ENCODE measurements at regions not wholly inside any gene's neighbourhood (a gene's known extent, or its start where the extent isn't known, plus 50 kb on each side); places are given as distances from the start of the nearest gene placed in this dataset.

DNA sequence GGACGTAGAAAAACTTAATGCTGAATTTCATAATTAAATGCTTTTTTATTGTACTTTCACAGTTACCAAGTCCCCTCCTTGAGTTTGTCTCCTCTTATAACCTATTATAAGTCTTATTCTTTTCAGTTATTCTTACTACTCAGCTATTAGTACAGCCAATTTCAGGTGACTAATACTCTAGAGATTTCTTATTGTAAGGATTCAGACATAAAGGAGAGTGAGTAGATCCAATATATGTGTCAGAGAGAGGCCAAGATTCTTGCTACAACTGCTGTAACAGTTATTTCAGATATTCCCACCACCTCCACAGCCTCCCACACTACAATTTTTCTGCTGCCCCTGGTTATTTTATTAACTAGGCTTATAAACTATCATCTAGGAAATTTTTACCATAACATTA is 274.5 kb downstream of the GPAT3 start:
- no peaks in the 10 kb centered on the region for H3K9me3 Mint-ChIP-seq (ENCODE audit: low read depth)
- H3K4me3 Mint-ChIP-seq = no peak overlapping the region
- no peak overlapping the region for H3K27ac Mint-ChIP-seq
- H3K27me3 Mint-ChIP-seq = no peaks in the 10 kb centered on the region
- H3K4me1 Mint-ChIP-seq = no peaks in the 10 kb centered on the region
- DNase-seq (no peak), ATAC-seq (no peak)
- CTCF ChIA-PET = no interaction called here
- no peaks in the 10 kb centered on the region for H3K36me3 Mint-ChIP-seq

DNA sequence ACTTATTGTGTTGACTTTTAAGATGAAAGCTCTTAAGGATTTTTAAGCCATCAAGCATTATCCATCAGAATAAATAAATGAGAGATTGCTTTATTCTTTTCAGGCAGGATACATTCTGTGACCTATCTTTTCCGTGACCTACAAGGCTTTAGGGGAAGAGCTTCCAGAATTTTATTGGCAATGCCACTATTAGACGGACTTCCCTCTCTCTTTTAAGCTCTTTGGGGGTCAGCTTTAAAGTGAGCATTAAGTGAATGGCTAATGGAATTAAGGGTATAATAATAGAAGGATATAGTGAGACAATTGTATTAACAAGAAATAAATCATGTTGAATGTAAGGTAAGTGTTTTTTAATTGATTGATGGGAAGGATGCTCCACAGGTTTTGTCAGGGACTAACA is 273.7 kb downstream of the GPAT3 start:
- no peak for DNase-seq
- no peak overlapping the region for H3K27ac Mint-ChIP-seq
- H3K4me1 Mint-ChIP-seq = no peaks in the 10 kb centered on the region
- CTCF ChIA-PET = no interaction called here
- no peaks in the 10 kb centered on the region for H3K36me3 Mint-ChIP-seq
- no peaks in the 10 kb centered on the region for H3K27me3 Mint-ChIP-seq
- no peaks in the 10 kb centered on the region for H3K9me3 Mint-ChIP-seq (ENCODE audit: low read depth)
- ATAC-seq = no peak
- H3K4me3 Mint-ChIP-seq = no peak overlapping the region

DNA sequence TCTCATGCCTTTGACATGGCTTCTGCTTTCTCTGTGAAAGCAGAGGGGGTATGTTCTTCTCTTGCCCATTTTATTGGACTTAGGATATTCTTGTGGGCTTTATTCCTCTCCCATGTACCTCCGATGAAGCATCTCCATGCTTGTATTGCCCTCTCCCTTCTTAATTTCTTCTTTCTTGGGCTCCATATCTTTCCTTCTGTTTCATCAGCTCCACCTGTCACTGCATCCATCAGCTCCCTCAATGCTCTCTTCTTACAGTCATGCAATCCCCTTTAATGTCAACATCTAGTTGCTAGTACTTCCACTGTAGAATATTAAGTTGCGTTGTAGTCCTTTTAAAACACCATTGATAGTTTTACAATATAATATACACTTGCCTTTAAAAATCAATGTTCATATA is 257.6 kb downstream of the GPAT3 start:
- ATAC-seq = no peak
- Mint-ChIP-seq H3K27me3 (no peaks in the 10 kb centered on the region), H3K9me3 (ENCODE audit: low read depth) (no peaks in the 10 kb centered on the region), H3K36me3 (no peaks in the 10 kb centered on the region), H3K4me3 (no peak overlapping the region), H3K4me1 (no peaks in the 10 kb centered on the region), H3K27ac (no peak overlapping the region)
- DNase-seq = no peak
- CTCF ChIA-PET = no interaction called here

DNA sequence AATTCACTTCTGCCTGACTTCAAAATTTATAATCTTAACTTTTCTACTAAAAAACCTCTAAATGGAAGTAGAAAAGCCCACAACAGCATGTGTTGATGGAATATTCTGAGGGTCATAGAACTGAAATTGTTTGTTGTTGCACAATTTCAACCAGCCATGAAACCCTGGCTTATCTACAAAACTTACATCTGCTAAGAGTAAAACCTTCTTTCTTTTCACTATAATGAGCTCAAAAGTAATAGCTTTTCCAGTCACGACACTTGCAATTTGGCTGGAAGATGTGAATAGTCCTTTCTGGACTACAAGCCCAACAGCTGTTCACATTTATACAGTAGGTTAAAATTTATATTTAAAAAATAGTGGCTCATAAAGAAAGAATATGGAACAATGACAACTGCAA is 250.0 kb downstream of the GPAT3 start:
- CTCF ChIA-PET = no interaction called here
- no peak overlapping the region for H3K27ac Mint-ChIP-seq
- no peak overlapping the region for H3K4me3 Mint-ChIP-seq
- ATAC-seq (no peak), DNase-seq (no peak)
- no peaks in the 10 kb centered on the region for H3K9me3 Mint-ChIP-seq (ENCODE audit: low read depth)
- H3K27me3 Mint-ChIP-seq = no peaks in the 10 kb centered on the region
- H3K4me1 Mint-ChIP-seq = no peaks in the 10 kb centered on the region
- H3K36me3 Mint-ChIP-seq = no peaks in the 10 kb centered on the region

DNA sequence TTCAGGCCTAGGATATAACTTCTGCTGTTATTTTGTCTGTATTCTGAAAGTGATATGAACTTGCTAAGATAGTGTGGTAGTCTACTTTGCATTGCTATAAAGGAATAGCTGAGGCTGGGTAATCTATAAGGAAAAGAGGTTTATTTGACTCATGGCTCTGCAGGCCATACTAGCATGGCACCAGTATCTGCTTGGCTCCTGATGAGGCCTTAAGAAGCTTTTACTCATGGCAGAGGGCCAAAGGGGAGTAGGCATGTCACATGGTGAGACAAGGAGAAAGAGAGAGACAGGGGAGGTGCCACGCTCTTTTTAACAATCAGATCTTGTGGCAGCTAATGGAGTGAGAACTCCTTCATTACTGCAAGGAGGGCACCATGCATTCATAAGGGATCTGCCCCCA is 247.3 kb downstream of the GPAT3 start:
- Mint-ChIP-seq H3K4me1 (no peaks in the 10 kb centered on the region), H3K36me3 (no peaks in the 10 kb centered on the region), H3K9me3 (ENCODE audit: low read depth) (no peaks in the 10 kb centered on the region), H3K27me3 (no peaks in the 10 kb centered on the region), H3K4me3 (no peak overlapping the region), H3K27ac (no peak overlapping the region)
- ATAC-seq = no peak
- DNase-seq = no peak
- CTCF ChIA-PET = no interaction called here

DNA sequence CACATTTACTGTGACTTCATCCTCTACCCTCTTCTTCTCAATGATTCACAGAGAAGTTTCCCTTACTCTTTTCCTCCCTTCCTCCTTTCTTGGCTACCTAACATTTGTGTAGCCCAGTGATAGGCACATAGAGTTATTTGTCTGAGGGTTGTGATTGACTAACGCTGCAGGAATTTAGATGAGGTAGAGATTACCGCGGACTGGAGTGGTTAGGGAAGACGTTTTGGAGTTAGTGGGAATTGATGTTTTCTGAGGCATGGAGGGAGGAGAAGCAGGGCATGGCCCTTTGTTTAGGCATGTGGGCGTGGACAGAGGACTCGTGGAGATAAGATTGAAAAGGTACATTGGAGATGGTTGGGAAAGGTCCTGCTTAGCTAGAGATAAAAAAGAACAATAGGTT is 246.7 kb downstream of the GPAT3 start:
- Mint-ChIP-seq H3K27me3 (no peaks in the 10 kb centered on the region), H3K36me3 (no peaks in the 10 kb centered on the region), H3K9me3 (ENCODE audit: low read depth) (no peaks in the 10 kb centered on the region), H3K4me1 (no peaks in the 10 kb centered on the region), H3K27ac (no peak overlapping the region), H3K4me3 (no peak overlapping the region)
- DNase-seq (no peak), ATAC-seq (no peak)
- CTCF ChIA-PET = no interaction called here

DNA sequence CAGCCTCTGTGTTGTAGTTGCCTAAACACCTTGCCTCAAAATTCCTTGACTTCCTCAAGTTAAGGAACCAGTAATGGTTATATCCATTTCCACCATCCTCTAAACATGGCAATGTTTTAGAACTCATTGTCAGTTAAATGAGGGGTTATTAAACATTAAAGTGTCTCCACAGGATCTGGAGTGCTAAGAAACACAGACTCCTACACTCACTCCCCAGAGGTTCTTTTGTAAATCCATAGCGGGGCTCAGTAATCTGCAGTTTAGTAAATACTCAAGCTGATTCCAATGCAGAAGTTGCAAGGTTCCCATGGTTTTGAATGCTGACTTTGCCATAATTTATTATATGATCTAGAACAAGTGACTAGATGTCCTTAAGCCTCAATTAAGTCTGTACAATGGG is 245.5 kb downstream of the GPAT3 start:
- no peak overlapping the region for H3K27ac Mint-ChIP-seq
- H3K27me3 Mint-ChIP-seq = no peaks in the 10 kb centered on the region
- no peaks in the 10 kb centered on the region for H3K36me3 Mint-ChIP-seq
- CTCF ChIA-PET = no interaction called here
- no peak for DNase-seq
- H3K4me3 Mint-ChIP-seq = no peak overlapping the region
- no peaks in the 10 kb centered on the region for H3K4me1 Mint-ChIP-seq
- no peaks in the 10 kb centered on the region for H3K9me3 Mint-ChIP-seq (ENCODE audit: low read depth)
- ATAC-seq = no peak

DNA sequence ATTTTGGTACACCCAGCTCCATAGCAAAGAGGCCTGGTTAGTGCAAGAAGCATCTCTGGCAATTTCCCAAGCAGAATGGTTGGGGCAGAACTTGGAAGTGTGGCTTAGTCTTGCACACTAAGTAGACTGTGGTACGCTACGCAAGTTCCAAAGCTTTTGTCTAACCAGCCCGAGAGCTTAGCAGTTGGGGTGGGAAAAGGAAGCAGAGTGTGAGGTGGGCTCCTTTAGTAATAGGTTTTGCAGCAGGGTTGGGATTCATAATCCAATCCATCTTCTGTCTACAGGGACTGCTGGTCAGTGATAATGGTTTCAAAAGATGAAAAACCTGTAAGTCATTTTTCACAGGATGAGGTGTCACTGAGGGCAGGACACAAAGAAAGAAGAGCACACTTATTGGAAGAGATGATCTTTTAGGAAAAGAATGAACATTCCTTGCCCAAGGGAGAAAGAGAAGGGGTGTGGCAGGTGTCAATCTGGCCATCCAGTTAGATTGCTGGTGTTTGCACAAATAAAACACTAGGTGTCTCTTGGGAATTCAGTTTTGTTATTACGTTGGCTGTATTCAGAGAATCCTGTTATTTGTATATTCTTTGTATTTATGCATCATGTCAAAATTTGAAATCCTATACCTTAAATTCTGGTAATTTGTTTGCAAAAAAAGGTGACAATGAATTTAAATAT is 244.3 kb downstream of the GPAT3 start:
- DNase-seq (no peak), ATAC-seq (no peak)
- Mint-ChIP-seq H3K4me1 (no peaks in the 10 kb centered on the region), H3K9me3 (ENCODE audit: low read depth) (no peaks in the 10 kb centered on the region), H3K4me3 (no peak overlapping the region), H3K27me3 (peaks cover 2% of the 10 kb centered on the region), H3K27ac (no peak overlapping the region), H3K36me3 (no peaks in the 10 kb centered on the region)
- CTCF ChIA-PET = no interaction called here

DNA sequence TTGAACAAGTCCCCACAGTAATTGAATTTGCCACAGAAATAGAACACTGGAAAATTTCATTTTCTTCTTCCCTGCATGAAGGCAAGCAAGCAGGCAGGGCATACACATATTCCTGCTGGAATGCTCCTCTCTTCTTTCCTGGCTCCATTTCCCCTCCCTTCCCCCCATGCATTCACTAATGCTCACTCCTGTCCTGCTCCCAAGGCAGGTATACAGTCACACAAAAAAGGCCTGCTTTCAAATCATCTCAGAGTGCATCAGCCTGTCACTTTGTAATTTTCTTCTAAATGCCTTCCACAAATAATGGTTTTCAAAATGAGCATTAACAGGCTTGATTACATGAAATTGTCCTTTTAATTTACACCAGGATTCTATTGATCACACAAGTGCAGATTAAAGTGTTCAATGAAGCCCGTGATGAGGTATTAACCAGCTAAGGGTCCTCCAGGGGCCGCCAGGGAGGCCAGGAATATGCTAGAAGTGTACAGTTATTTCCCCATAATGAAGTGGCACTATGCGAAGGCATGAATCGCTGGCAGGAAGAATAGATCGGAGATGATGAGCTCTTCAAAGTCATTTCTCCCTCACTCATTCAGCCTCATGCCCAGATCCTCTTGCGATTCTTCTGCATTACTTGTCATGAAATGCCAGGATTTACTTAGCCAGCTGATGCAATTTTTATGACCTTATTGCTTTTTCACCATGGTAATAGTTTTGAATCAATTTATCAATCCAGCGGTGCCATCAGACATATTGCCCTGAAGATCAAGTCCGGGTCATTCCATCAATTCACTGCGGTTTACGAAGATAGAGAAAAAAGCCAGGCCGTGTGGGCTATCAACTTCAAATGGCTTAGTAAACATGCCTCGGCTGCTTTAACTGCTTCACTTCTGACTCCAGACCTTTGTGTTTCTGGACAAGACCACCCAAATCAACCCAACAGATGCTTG is 243.5 kb downstream of the GPAT3 start:
- Mint-ChIP-seq H3K27ac (no peak overlapping the region), H3K36me3 (no peaks in the 10 kb centered on the region), H3K4me3 (no peak overlapping the region), H3K9me3 (ENCODE audit: low read depth) (no peaks in the 10 kb centered on the region), H3K4me1 (no peaks in the 10 kb centered on the region), H3K27me3 (peaks cover 2% of the 10 kb centered on the region)
- ATAC-seq (no peak), DNase-seq (no peak)
- CTCF ChIA-PET = no interaction called here

DNA sequence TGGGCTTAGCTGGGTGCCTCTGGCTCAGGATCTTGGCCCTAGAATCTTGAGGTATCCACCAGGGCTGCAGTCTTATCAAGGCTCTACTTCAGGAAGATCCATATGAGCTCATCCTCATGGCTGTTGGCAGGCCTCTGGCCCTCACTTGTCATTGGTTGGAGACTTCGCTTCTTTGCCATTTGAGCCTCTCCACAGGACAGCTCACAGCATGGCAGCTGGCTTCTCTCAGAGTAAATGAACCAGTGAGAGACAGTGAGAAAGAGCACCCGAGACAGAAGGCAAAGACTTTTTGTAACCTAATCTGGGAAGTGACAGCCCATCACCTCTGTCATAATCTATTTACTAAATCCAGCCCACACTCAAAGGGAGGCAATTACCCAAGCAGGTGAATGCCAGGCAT is 236.8 kb downstream of the GPAT3 start:
- CTCF ChIA-PET = no interaction called here
- no peaks in the 10 kb centered on the region for H3K36me3 Mint-ChIP-seq
- DNase-seq (no peak), ATAC-seq (no peak)
- H3K27ac Mint-ChIP-seq = no peak overlapping the region
- no peaks in the 10 kb centered on the region for H3K4me1 Mint-ChIP-seq
- no peaks in the 10 kb centered on the region for H3K9me3 Mint-ChIP-seq (ENCODE audit: low read depth)
- no peak overlapping the region for H3K4me3 Mint-ChIP-seq
- peaks cover 4% of the 10 kb centered on the region for H3K27me3 Mint-ChIP-seq

DNA sequence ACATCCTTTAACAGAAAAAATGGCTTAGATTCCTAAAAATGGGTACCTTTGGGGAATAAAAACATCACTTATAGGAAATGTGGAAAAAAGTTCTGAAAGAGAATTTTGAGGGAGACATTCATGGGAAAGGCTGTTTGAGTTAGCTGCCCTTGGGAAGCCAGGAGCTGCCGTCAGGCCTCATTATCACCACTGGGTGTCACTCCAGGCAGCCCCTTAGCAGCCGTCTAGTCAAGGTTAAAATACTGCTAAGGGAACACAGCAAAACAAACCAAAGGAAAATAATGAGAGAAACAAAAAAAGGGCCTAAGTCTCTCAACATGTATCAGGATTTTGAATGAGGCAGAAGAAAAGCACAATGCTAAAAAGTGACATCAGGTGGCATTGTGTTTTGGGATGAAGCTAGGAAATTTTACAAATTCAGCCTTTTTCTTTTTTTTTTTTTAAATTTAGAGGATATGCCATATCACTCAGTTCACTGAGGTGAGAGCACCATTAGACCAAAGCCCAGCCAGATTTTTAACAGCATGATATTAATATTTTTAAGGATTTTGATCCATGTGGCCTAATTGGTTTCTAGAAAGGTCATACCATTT is 235.3 kb downstream of the GPAT3 start:
- H3K27me3 Mint-ChIP-seq = peaks cover 4% of the 10 kb centered on the region
- no peaks in the 10 kb centered on the region for H3K4me1 Mint-ChIP-seq
- DNase-seq = no peak
- no peak overlapping the region for H3K27ac Mint-ChIP-seq
- CTCF ChIA-PET = interaction anchor here (1.0 kb wide), 1 partner anchor 21 kb away, joined by 3 read pairs; no protein-coding TSS in a partner anchor
- no peak overlapping the region for H3K4me3 Mint-ChIP-seq
- no peak for ATAC-seq
- H3K9me3 Mint-ChIP-seq (ENCODE audit: low read depth) = no peaks in the 10 kb centered on the region
- H3K36me3 Mint-ChIP-seq = no peaks in the 10 kb centered on the region

DNA sequence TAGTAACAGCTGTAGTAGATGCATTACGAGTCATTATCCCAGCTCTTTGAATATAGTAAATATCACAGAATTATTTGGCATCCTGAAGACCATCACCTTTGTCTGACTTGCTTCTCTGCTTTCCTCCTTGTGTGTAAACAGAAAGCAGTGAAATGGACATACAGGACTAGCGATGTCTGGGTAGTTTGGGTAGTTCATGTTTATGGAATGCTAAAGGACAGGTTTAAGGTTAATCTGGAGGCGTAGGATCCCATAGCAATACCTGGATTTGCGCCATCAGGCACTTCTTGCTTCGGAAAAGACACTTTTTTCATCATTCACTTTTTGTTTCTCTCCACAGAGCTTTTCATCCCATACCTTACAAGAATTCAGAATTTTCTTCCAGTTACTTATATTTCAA is 232.2 kb downstream of the GPAT3 start:
- Mint-ChIP-seq H3K9me3 (ENCODE audit: low read depth) (no peaks in the 10 kb centered on the region), H3K36me3 (no peaks in the 10 kb centered on the region), H3K4me3 (no peak overlapping the region), H3K4me1 (no peaks in the 10 kb centered on the region), H3K27ac (no peak overlapping the region), H3K27me3 (peaks cover 2% of the 10 kb centered on the region)
- CTCF ChIA-PET = no interaction called here
- no peak for DNase-seq
- ATAC-seq = no peak

DNA sequence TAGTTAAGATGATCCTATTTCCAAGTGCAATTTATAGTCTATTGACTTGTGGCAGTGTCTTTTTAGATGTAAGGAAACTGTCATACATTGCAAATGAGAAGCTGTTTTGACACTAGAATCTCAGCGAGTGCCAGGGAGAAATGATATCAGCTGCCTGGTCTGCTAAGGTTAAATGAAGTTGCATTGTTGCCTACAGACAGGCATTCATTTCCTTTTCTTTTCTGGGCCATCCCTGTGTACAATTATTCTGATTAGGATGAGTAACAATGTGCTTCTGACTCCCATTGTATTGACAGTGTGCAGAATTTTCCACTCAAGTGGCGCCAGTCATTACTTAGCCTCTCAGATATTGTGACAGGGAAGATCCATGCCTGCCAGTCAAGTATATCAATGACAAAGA is 231.2 kb downstream of the GPAT3 start:
- Mint-ChIP-seq H3K4me1 (no peaks in the 10 kb centered on the region), H3K27me3 (peaks cover 2% of the 10 kb centered on the region), H3K4me3 (no peak overlapping the region), H3K27ac (no peak overlapping the region), H3K9me3 (ENCODE audit: low read depth) (no peaks in the 10 kb centered on the region), H3K36me3 (no peaks in the 10 kb centered on the region)
- CTCF ChIA-PET = no interaction called here
- ATAC-seq (no peak), DNase-seq (no peak)

DNA sequence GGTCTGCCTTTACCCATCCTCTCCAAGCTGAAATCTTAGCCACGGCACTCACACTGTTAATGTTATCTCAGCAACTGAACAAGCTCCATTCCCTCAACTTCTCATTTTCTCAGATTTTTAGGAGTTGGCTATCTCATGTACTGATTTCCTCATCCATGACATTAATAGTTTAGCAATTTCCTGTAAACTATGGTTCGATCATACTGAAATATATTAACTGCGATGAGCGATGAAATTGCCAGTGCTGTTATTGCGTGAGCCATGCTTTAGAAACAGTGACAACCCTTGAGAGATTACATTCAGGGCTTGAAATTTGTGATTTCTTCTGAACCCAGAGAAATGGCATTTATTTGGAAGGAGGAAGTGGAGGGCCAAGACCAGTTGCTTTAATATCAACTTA is 223.7 kb downstream of the GPAT3 start:
- H3K27me3 Mint-ChIP-seq = no peaks in the 10 kb centered on the region
- H3K27ac Mint-ChIP-seq = no peak overlapping the region
- H3K36me3 Mint-ChIP-seq = no peaks in the 10 kb centered on the region
- CTCF ChIA-PET = no interaction called here
- no peaks in the 10 kb centered on the region for H3K4me1 Mint-ChIP-seq
- H3K9me3 Mint-ChIP-seq (ENCODE audit: low read depth) = no peaks in the 10 kb centered on the region
- no peak overlapping the region for H3K4me3 Mint-ChIP-seq
- DNase-seq = no peak
- ATAC-seq = no peak

Measured in activated CD8-positive, alpha-beta memory T cell treated with anti-CD3 and anti-CD28 coated beads, Interleukin-2, amount 10 ng/mL, durations not matched to agents 7 days and 5 days (primary cell).